Right lobe of liver (tissue), 4 donors: ENCODE measurements at regions not wholly inside any gene's neighbourhood (a gene's known extent, or its start where the extent isn't known, plus 50 kb on each side); places are given as distances from the start of the nearest gene placed in this dataset.

Experiments used
- CTCF ChIP-seq, 4 donors: fragments of 200-600 bp in 3 of 4; fragments of 450-650 bp in 1 of 4; IDR thresholded peaks; one replicate each; pipeline versions ENCODE4 v1.5.1 to v1.8.0; 2016 to 2022; ENCODE audit warnings: antibody characterized with exemption in 4 of 4, mild to moderate bottlenecking in 2 of 4
- POLR2A ChIP-seq: fragments of 450-650 bp; IDR thresholded peaks from one replicate; pipeline ENCODE4 v1.6.1; 2017; ENCODE audit warnings: antibody characterized with exemption, mild to moderate bottlenecking
- donor health status: DM: no; HTN: no; CAD: no.
- donor health status: DM: no; HTN: no; CAD: no.
- donor health status: DM: no; HTN: yes; CAD: no.

GRCh38 chr12:23217667-23218066, 592.7 kb downstream of the ETNK1 start:
- TF ChIP-seq CTCF (IDR thresholded peaks at IDR 0.05) (no peak), POLR2A (no peak)
